Endometrium (tissue), 2 donors: ENCODE measurements at regions not wholly inside any gene's neighbourhood (a gene's known extent, or its start where the extent isn't known, plus 50 kb on each side); places are given as distances from the start of the nearest gene placed in this dataset.
"Not testable (repeated sequence)": the region's sequence is repeated elsewhere in the genome, so short reads cannot be mapped to it uniquely, and the experiment has no call there.

ENCODE experiments used
- FAIRE-seq: peaks from 2 replicates; lab custom pipeline; 2012; peaks lifted over from hg19 to GRCh38; lab: Jason Lieb, UNC
- donor health status: control.
- donor health status: control.

- FAIRE-seq, result no peak
Measured at GRCh38 chr4:162841753-162842152, 324.9 kb downstream of the NAF1 start.

- no peak for FAIRE-seq
Measured at GRCh38 chr4:162839814-162840213, 326.9 kb downstream of the NAF1 start.

GRCh38 chr4:162838671-162839070, 328.0 kb downstream of the NAF1 start:
- no peak for FAIRE-seq

- FAIRE-seq, result no peak
Measured at GRCh38 chr4:162837679-162838078, 329.0 kb downstream of the NAF1 start.

- FAIRE-seq, result no peak
Measured at GRCh38 chr4:162837241-162837640, 329.4 kb downstream of the NAF1 start.

- FAIRE-seq, result no peak
Measured at GRCh38 chr4:162836773-162837172, 329.9 kb downstream of the NAF1 start.

- FAIRE-seq, result not testable (repeated sequence)
Measured at GRCh38 chr4:162836258-162836657, 330.4 kb downstream of the NAF1 start.

- FAIRE-seq, result no peak
Measured at GRCh38 chr4:162830899-162831298, 335.8 kb downstream of the NAF1 start.

- not testable (repeated sequence) for FAIRE-seq
Measured at GRCh38 chr4:162817374-162817773, 349.3 kb downstream of the NAF1 start.

- no peak for FAIRE-seq
Measured at GRCh38 chr4:162804351-162804924, 362.3 kb downstream of the NAF1 start.

- no peak for FAIRE-seq
Measured at GRCh38 chr4:162803378-162803777, 363.3 kb downstream of the NAF1 start.

- FAIRE-seq, result no peak
Measured at GRCh38 chr4:162797108-162797507, 369.6 kb downstream of the NAF1 start.

- no peak for FAIRE-seq
Measured at GRCh38 chr4:162793571-162793970, 373.1 kb downstream of the NAF1 start.

- no peak for FAIRE-seq
Measured at GRCh38 chr4:162793004-162793403, 373.7 kb downstream of the NAF1 start.

GRCh38 chr4:162791226-162791625, 375.5 kb downstream of the NAF1 start:
- FAIRE-seq, result no peak

- no peak for FAIRE-seq
Measured at GRCh38 chr4:162787120-162787519, 379.6 kb downstream of the NAF1 start.

GRCh38 chr4:162782778-162783525, 383.7 kb downstream of the NAF1 start:
- no peak for FAIRE-seq

- no peak for FAIRE-seq
Measured at GRCh38 chr4:162782096-162782777, 384.5 kb downstream of the NAF1 start.

GRCh38 chr4:162770761-162771490, 395.8 kb downstream of the NAF1 start:
- no peak for FAIRE-seq

GRCh38 chr4:162767083-162767482, 399.6 kb downstream of the NAF1 start:
- FAIRE-seq, result no peak

- FAIRE-seq, result no peak
Measured at GRCh38 chr4:162761965-162762364, 404.7 kb downstream of the NAF1 start.

- not testable (repeated sequence) for FAIRE-seq
Measured at GRCh38 chr4:162740228-162740627, 426.5 kb downstream of the NAF1 start.

- not testable (repeated sequence) for FAIRE-seq
Measured at GRCh38 chr4:162739596-162739995, 427.1 kb downstream of the NAF1 start.
